Colonic mucosa (tissue), 4 donors: ENCODE measurements at regions not wholly inside any gene's neighbourhood (a gene's known extent, or its start where the extent isn't known, plus 50 kb on each side); places are given as distances from the start of the nearest gene placed in this dataset.

Source experiments
- DNase-seq: peaks from one replicate; pipeline ENCODE4 v3.0.0-alpha.2; 2020
- H3K27ac ChIP-seq: fragments of 200-600 bp; one replicate; pipeline ENCODE4 v1.8.0; 2021
- H3K27me3 ChIP-seq: fragments of 200-600 bp; one replicate; pipeline ENCODE4 v1.8.0; 2021
- H3K36me3 ChIP-seq: fragments of 200-600 bp; one replicate; pipeline ENCODE4 v1.8.0; 2021
- H3K4me1 ChIP-seq: fragments of 200-600 bp; one replicate; pipeline ENCODE4 v1.8.0; 2021; ENCODE audit warnings: mild to moderate bottlenecking
- H3K4me3 ChIP-seq: fragments of 200-600 bp; one replicate; pipeline ENCODE4 v1.8.0; 2021
- H3K9ac ChIP-seq, 2 donors: one replicate each; pipeline ENCODE4 v1.7.0; 2013; ENCODE audit warnings: control low read depth in 2 of 2, low read depth in 2 of 2, low read length in 2 of 2
- H3K9me3 ChIP-seq: fragments of 200-600 bp; one replicate; pipeline ENCODE4 v1.8.0; 2021
- CTCF ChIP-seq: fragments of 200-600 bp; IDR thresholded peaks from one replicate; pipeline ENCODE4 v1.8.0; 2022; ENCODE audit warnings: antibody characterized with exemption, mild to moderate bottlenecking
- intact Hi-C: fragments of 100-400 bp; cut with DNase I; formaldehyde crosslinking; loops from one replicate; pipeline ENCODE4 v1.14.1; 2022
- donor health status: healthy.
- donor health status: DM: no; HTN: no; CAD: no.
- donor health status: DM: no; HTN: no; CAD: no.

- Histone ChIP-seq H3K27me3 (no peaks in the 10 kb centered on the region), H3K27ac (no peak overlapping the region), H3K9ac (no peak overlapping the region), H3K9me3 (no peaks in the 10 kb centered on the region), H3K4me3 (no peak overlapping the region), H3K36me3 (no peaks in the 10 kb centered on the region), H3K4me1 (no peaks in the 10 kb centered on the region)
- DNase-seq, result no peak
- intact Hi-C loops, result no loop called here
- no peak for TF ChIP-seq CTCF
Observed at GRCh38 chr3:10722911-10723310, 93.1 kb upstream of the SLC6A11 start.

DNA sequence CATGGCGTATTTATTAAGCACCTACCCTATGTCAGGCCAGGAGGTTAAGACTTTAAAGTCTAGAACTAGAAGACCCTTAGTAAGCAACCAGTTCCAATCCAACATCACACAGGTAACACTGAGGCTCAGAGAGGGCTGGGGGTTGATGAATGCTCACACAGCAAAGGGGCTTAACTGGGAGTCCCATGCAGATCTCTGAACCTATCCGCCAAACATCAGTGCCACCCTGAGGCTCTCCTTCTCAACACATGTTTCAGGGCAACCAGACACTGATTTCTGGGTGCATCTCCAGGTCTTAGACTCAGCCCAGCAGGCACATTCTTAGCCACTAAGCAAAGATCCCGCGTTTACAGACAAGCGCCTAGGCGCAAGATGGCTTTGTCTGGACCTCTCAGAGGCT lies 92.0 kb upstream of the SLC6A11 start:
- intact Hi-C loops, result no loop called here
- Histone ChIP-seq H3K36me3 (no peaks in the 10 kb centered on the region), H3K4me3 (no peak overlapping the region), H3K27me3 (no peaks in the 10 kb centered on the region), H3K9me3 (no peaks in the 10 kb centered on the region), H3K27ac (no peak overlapping the region), H3K4me1 (no peaks in the 10 kb centered on the region), H3K9ac (no peak overlapping the region)
- no peak for DNase-seq
- TF ChIP-seq CTCF, result no peak

DNA sequence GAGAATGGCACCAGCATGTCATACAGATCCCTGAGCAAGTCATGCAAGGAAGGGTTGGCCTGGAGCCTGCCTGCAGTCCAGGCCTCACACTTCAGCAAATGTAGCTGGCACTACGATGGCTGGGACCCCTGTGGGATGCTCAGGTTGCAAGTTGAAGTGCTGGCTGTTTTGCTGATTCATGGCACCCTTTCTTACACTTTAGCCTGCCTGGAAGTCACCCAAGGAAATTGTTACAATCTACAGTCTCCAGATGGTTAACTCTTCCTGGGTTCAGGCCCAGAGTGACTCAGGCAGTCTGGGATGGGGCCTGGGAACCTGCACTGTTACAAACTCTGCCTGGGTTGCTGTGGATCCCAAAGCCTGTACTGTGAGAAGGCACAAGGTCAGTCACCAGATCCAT lies 91.0 kb upstream of the SLC6A11 start:
- Histone ChIP-seq H3K9me3 (no peaks in the 10 kb centered on the region), H3K9ac (no peak overlapping the region), H3K4me3 (no peak overlapping the region), H3K27ac (no peak overlapping the region), H3K27me3 (no peaks in the 10 kb centered on the region), H3K4me1 (no peaks in the 10 kb centered on the region), H3K36me3 (no peaks in the 10 kb centered on the region)
- intact Hi-C loops, result no loop called here
- TF ChIP-seq CTCF, result no peak
- no peak for DNase-seq

- Histone ChIP-seq H3K36me3 (no peaks in the 10 kb centered on the region), H3K4me1 (no peaks in the 10 kb centered on the region), H3K9me3 (no peaks in the 10 kb centered on the region), H3K27ac (no peak overlapping the region), H3K9ac (no peak overlapping the region), H3K4me3 (no peak overlapping the region), H3K27me3 (no peaks in the 10 kb centered on the region)
- TF ChIP-seq CTCF, result no peak
- intact Hi-C loops, result no loop called here
- DNase-seq, result no peak
Observed at GRCh38 chr3:10725846-10726245, 90.2 kb upstream of the SLC6A11 start.

- Histone ChIP-seq H3K4me3 (no peak overlapping the region), H3K9ac (no peak overlapping the region), H3K4me1 (no peaks in the 10 kb centered on the region), H3K36me3 (no peaks in the 10 kb centered on the region), H3K27me3 (no peaks in the 10 kb centered on the region), H3K27ac (no peak overlapping the region), H3K9me3 (no peaks in the 10 kb centered on the region)
- no peak for TF ChIP-seq CTCF
- DNase-seq, result no peak
- intact Hi-C loops, result no loop called here
Observed at GRCh38 chr3:10726787-10727186, 89.2 kb upstream of the SLC6A11 start.

DNA sequence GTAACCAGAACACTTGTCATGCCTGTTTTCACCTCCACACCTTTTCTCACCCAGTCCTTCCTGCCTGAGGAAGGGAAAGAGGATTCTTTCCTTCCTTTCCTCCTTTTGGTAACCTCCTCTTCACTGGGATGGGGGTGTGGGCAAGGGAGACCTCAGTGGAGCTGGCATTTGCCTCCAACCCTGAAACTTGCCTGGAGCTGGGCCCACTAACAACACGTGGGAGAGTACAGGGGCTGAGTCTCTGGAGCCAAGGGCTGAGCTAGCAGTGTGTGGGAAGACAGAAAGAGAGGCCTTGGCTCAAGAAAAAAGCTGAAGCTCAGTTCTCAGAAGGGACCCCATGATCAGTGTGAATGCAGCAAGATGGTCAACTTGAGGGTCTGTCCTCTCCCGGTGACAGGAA lies 86.6 kb upstream of the SLC6A11 start:
- no peak for DNase-seq
- Histone ChIP-seq H3K9me3 (peaks cover 8% of the 10 kb centered on the region), H3K4me1 (no peaks in the 10 kb centered on the region), H3K9ac (no peak overlapping the region), H3K4me3 (no peak overlapping the region), H3K36me3 (no peaks in the 10 kb centered on the region), H3K27me3 (no peaks in the 10 kb centered on the region), H3K27ac (no peak overlapping the region)
- intact Hi-C loops, result no loop called here
- no peak for TF ChIP-seq CTCF
